Nucleus accumbens (tissue), 56 donors: ENCODE measurements at regions not wholly inside any gene's neighbourhood (a gene's known extent, or its start where the extent isn't known, plus 50 kb on each side); places are given as distances from the start of the nearest gene placed in this dataset.
"Not testable (repeated sequence)": the region's sequence is repeated elsewhere in the genome, so short reads cannot be mapped to it uniquely, and the experiment has no call there.

Experiments used
- DNase-seq, 56 donors: peaks; one replicate each; lab custom pipeline; 2025; lab: John Stamatoyannopoulos, UW

DNA sequence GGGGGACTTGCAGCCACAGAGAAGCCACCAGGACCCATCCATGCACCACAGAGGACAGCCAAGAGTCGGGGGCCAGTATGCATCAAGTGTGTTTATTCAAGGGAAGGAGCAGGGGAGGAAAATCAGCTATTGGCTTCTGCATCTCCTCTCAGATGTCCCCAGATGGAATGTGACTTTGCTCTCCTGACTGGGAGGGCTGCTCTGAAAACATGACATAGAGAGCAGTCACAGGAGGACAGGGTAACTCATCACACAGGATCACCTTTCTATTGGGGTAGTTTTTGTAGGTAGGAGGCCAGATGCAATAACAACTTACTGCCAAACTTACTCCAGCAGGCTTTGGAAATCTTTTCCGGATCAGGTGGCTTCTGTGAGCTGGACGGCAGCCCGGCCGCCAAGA is 121.0 kb upstream of the OPCML start:
- no peak for DNase-seq

DNA sequence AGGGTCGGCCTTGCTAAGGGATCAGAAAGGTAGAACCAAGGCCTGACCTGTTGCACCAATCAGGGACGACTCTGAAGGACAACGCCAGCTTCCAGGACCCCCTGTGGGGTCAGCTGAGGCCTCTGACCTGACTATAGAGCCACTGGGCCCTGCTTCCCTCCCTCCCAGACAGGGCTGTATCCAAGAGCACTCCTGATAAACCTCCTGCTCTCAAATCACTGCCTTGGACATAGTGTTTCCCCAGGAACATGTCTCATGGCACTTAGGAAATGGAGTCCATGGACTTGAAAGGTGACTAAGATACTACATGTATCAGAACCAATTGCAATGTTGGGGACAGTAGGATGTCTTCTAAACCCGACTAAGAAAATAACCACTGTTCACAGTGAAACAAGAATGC is 117.8 kb upstream of the OPCML start:
- no peak for DNase-seq

DNA sequence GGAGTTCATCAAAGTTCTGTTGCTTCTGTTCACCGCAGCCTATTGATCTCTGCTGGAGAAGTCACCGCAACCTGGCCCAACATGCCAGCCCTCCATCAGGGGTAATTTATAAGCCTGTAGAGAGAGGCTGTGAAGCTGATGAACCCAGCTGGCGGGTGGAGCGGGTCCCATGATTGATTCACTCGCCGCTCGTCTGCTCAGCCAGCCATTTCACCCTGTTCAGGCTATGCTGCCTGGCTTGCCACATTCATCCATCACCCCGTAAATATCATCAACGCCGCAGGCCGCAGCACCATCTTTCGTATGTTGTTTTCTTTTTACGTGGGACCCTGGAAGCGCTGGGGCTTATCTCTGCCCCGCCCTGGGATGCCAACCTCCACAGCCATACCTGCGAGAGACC is 116.7 kb upstream of the OPCML start:
- DNase-seq = no peak

DNA sequence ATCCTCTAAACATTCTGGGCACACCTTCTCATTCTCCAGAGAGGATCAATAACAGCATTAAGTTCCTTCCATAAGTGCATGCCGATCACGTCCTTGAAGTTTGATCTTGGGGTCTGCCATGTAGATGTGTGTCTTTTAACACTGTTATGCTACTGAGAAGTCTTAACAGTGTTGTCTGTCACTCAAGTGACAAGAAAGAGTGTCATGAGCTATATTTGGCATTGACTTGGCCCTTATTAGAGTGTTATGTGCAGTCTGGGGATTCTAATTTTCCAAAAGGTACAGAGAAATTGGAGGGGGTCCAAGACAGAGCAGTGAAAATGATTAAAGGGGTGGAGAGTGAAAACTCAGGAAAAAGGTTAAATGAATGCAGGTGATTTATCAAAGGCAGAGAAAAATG is 107.1 kb upstream of the OPCML start:
- DNase-seq = no peak

DNA sequence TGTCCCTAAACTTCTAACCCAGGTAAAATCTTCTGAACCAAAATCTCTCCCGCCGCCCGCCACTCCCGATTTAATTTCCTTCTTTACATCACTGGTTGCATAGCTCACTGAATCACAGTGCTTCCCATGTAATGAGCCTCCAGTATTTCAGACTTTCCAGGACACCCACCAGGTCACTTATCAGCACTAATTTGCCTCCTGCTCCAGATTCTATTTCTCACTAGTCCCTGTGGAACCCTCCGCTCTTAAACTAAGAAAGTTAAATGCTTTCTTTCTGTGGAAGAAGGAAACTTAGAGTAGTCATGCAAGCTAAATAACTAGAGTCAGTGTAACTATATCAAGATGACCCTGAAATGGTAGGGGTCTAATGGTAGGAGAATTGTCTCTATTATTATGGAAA is 106.6 kb upstream of the OPCML start:
- no peak for DNase-seq

DNA sequence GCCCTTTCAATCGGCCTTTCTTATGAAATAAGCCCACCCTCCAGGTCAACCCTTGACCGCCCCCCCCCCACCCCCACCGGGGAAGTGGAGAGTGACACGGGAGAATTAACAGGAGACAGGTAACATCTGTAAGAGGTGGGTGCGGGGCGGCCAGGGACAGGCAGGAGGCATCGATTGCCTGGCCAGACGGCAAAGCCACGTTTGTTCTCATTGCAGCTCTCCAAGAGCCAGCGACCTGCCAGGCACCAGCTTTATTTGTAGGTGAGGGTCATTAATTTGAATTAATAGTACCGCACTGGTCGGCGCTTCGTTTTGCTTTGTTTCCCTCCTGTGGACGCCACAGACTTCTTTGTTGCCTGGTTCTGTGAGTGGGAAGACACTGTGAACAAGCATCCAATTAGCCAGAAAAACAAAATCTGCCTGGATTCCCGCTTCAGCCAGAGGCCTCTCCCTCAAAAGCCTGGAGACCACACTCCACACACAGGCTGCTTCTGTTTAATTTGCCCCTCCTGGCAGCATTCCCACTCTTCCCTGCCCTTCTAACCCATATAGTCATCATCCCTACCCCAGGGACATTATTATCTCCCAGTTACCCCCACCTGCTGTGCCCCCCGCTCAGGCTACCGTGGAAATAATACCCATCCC is 104.5 kb upstream of the OPCML start:
- no peak for DNase-seq

DNA sequence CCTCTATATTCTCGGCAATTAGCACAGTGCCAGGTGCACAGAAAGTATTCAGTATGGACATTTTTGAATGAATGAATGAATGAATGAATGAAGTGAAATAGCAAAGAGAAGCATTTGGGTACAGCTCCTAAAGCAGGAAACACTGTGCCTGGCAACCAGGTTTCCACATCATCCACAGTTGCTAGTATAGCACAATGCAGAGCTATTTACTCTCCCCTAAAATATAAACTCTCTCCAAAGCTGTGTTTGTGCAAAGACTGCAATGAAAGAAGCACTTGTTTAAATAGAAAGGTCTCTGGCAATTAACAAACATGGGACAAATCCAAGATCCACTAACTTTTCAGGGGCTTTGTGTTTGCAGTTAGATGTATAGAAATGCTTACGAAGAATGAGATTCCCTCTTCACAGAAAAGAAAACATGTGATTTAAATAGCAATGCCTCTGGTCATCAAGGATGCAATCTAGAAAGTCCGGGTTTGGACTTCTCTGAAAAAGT is 103.0 kb upstream of the OPCML start:
- DNase-seq = no peak

DNA sequence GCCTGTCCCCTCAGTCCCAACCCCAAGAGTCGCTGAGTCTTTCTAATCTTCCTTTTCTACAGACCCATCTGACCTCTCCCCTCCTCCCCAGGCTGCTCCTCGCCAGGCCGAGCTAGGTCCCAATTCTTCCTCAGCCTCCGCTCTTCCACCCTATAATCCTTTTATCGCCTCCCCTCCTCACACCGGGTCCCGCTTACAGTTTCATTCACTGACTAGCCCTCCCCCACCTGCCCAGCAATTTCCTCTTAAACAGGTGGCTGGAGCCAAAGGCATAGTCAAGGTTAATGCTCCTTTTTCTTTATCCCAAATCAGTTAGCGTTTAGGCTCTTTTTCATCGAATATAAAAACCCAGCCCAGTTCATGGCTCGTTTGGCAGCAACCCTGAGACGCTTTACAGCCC is 96.1 kb upstream of the OPCML start:
- not testable (repeated sequence) for DNase-seq

DNA sequence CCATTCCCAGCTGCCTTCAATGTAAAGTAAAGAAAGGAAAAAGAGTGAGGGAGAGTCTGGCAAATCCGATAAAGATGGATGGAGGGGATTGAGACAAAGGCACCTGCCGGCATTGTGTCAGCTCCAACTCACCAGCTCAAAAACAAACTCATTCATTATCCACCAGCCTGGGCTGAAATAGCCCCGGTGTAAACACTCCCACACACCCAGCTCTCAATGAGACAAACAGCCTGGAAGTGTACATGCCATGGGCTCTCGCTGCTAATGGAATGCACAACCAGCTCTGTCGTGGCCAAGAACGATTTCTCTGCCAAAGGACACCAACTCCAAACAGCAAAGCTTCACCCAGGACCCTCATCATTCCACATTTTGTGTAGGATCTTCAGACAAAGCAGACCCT is 89.3 kb upstream of the OPCML start:
- DNase-seq = no peak

DNA sequence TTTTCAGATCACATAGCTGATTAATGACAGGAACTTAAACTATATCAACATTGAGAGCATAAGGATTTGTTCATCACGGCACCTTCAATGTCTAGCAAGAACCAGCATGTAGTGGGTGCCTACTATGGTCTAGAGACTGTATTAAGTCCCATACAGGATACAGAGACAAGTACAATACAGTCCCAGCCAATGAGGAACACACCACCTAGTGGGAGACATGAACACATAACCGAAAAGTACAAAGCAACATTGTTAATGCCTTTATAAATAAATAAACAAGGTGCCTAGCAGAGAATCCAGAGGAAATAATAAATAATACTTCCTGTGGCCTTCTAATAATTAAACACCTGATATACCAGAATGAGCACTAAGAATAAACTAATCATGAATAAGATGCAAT is 87.7 kb upstream of the OPCML start:
- no peak for DNase-seq

DNA sequence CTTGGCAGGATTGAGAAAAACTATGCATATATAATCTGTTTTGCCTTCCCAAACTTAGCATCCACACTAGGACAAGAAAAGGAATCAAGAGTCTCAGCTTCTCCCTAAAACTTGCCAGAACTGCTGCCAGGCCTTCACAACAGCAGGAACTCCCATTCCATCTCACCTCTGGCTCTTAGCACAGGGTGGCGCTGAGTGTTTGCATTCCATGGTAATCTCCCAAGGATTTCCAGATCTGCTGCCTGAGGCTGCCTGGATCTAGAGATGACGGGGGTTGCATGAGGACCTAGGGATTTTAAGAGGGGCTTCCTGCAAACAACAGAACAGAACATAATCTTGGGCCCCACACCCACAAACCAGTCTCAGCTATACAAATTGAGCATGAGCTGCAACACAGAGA is 87.1 kb upstream of the OPCML start:
- no peak for DNase-seq

DNA sequence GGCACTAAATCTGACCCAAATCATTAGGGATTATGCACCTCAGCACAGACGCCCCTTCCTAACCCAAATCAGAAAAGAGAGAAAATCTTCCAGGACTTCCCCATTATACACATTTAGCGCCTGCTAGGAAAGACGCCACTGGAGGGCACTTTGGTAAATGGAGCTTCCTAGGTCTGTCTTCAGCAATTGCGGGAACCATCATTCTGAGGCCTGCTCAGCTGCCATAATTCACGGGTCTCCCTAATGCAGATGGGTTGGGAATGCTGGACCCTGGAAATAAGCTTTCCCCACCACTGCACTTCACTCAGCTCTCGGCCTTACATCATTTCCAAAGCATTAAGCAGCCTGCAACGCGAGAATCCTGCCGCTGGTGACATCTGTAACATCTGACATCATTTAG is 86.2 kb upstream of the OPCML start:
- DNase-seq = no peak

DNA sequence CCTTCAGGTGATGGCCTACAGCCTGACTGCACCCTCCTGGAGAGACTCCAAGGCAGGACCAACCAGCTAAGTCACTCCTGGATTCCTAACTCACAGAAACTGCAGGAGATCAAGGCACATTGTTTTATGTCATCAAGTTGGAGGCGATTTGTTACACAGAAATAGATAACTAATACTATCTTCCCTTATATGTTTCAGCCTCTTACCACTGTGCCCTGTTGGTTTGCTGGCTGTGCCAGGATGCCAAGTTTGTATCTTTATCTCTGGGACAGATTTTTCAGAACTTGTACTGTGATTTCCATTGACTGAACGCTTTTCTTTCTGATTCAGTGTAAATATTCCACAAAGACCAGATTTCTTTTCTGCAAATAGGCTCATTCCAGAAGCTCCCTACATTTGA is 76.2 kb upstream of the OPCML start:
- DNase-seq = no peak

DNA sequence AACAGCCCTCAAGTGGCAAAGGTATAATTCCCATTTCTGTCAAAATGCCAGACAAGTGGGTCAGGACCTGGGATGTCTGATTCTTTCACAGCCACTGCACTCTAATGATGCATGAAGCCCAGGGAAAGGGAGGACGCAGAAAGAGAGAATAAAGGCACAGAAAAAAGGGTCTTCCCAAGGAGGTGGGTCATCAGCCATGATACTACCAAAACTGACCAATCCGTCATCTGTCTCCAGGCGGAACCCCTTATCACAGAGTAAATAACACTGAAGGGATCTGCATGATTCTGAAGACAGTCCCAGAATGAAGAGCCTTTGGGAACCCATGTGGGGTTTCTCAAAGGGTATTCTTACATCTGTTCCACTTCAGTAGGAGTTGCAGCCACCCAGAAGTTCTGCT is 73.8 kb upstream of the OPCML start:
- no peak for DNase-seq

DNA sequence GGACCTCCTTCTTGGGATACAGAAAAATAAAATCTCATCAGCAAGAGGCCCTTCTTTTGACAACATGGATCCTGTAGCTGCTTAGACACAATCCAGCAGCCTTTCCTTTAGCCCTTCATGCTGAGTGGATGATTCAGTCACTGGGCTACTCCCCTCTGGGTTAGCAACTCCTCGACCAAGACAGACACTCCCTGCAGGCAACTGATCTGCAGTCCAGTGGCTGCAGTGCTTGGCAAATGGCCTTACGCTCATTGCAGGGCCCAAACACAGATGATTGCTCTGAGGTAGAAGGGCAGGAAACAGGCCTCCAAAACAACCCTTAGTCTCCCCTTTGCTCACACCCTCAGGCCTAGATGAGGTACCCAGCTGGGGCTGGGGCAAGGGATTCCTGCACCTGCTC is 73.2 kb upstream of the OPCML start:
- DNase-seq = no peak

DNA sequence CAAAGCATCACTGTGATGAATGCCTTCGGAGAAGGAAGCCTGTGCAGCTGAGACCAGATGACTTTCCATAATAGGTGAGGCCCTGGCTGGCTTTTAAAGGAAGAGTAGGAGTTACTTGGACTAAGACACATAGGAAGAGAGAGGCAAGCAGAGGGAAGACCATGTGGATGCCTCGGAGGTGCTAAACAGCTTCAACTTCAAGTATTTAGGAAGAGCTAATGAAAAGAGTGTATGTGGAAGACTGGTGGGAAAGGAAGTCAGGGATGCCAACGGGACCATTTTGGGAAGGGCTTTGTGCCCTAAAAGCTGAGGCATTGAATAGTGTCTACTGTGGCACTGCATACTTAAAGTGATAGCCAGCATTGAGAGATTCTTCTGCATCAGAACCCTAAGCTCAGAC is 69.3 kb upstream of the OPCML start:
- no peak for DNase-seq

DNA sequence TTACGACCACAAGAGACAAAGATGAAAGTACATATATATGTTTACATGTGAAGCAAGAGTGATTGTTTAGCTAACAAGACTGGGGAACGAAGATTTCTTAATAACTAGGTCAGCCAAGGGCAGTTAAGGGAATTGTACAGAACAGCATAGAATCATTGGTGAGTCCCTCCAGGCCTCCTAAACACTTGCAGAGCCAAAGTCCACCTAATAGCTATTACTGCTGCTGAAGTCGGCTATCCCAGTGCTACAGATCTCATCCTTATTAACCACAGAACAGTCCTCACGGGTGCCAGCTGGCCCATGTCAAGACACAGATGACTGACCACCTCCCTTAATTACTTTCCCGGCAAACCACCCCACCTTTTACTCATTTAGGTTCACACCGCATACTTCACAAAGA is 68.5 kb upstream of the OPCML start:
- DNase-seq = no peak

DNA sequence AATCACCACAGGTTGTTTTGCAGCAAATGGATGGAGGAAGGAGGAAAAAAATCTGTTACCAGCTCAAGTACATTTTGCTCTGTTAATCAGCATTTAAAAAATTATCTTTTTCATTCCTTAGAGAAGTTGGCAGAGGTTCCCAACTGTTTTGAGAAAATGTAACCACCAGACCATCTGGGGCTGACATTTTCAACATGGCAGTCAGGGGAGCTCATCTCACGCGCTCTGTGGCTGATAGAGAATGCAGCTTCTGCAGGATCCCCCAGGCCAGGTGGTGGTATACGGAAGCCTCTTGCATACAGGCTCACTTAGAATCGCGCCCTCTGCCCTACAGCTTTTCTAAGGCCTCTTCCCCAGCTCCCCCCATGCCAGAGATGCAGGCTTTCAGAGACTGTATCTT is 68.0 kb upstream of the OPCML start:
- no peak for DNase-seq

DNA sequence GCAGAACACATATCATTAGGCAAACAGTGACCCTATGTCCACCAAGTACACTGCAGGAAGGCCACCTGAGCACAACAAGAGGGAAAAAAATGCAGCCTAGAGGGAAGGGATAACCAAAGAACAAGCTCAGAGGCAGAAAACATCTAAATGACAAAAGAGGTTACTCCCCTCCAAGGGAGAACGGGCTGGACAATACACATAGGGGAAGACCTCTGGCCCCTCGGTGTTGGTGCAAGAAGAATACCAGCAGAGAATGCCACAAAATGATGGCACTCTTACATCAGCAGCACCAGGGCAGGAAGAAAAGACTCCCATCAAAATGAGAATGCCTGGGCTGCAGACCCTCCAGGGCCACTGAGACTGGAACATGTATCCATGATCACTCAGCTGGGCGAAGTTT is 66.6 kb upstream of the OPCML start:
- no peak for DNase-seq

DNA sequence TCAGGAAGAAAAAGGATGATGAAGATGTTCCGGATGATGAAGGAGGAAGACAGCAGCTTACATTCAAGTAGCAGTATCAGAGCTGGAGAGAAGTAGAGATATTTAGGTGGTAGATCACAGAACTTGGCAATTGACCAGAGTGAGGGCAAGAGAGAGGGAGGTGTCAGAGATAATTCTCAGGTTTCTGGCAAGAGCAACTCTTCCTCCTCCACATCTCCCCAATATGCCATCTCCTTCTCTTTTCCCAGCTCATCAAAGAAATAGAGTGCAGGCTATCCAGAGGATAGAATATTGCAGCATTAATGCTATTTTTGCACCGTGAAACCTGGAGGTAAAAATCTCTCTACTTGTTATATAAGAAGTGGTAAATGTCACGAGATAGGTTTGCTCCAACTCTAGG is 64.9 kb upstream of the OPCML start:
- no peak for DNase-seq

DNA sequence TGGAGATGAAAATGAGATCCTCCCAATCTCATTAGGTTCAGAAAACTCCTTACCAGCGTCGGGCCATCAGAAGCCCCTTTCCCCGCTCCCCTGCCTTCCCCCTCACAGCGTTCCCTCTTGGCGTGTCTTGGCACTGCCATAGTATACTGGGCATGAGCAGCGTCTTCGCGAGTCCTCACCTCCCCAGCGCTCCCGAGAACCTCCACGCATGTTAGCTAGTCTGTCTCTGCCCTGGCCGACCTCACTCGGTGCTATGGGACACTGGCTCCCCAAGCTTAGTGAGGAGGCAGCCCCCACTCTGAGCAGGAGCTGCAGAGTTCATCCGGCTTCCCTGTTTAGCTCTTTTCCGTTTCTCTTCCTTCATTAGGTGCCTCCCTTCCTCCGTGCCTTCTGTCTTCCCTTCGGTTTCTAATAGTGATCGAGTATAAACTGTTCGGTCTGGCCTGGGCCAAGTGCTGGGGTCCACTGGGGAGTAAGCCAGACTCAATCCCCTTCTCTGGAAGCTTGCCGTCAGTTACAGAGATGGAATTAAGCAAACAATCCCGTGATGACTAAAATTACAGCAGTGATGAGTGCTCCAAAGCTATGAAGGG is 63.8 kb upstream of the OPCML start:
- no peak for DNase-seq

DNA sequence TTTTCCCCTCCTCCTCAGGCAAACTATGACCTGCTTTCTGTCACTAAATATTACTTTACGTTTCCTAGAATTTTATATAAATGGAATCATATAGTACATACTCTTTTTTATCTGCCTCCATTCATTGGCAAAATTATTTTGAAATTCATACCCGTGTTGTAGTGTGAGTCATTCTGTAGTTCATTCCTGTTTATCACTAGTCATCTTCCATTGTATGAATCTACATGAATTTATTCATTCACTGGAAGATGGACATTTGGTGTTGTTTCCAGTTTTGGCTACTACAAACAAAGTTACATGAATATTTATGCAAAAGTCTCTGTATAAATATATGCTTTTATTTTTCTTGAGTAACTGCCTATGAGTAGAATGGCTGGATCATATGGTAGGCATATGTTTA is 60.7 kb upstream of the OPCML start:
- DNase-seq = no peak
